Ascending aorta (tissue), 2 donors: ENCODE measurements at regions not wholly inside any gene's neighbourhood (a gene's known extent, or its start where the extent isn't known, plus 50 kb on each side); places are given as distances from the start of the nearest gene placed in this dataset.

Experiments
- DNase-seq, 2 donors: peaks; one replicate each; pipeline ENCODE4 v3.0.0-alpha.2; 2019; ENCODE audit warnings: low spot score in 2 of 2
- H3K27ac ChIP-seq, 2 donors: fragments of 200-600 bp; sonication (generic); one replicate each; pipeline ENCODE4 v1.5.1; 2016 to 2017; ENCODE audit warnings: mild to moderate bottlenecking in 1 of 2
- H3K27me3 ChIP-seq: fragments of 200-600 bp; sonication (generic); one replicate; pipeline ENCODE4 v1.5.1; 2017
- H3K36me3 ChIP-seq, 2 donors: fragments of 200-600 bp; sonication (generic); one replicate each; pipeline ENCODE4 v1.5.1; 2016
- H3K4me1 ChIP-seq, 2 donors: fragments of 200-600 bp; sonication (generic); one replicate each; pipeline ENCODE4 v1.5.1; 2016 to 2017; ENCODE audit warnings: mild to moderate bottlenecking in 1 of 2
- H3K4me3 ChIP-seq, 2 donors: fragments of 200-600 bp; sonication (generic); one replicate each; pipeline ENCODE4 v1.5.1; 2016 to 2017; ENCODE audit warnings: mild to moderate bottlenecking in 1 of 2
- H3K9me3 ChIP-seq, 2 donors: fragments of 200-600 bp; sonication (generic); one replicate each; pipeline ENCODE4 v1.5.1; 2016
- CTCF ChIP-seq, 3 experiments: fragments of 200-600 bp in 2 of 3; fragments of 450-650 bp in 1 of 3; sonication (generic) in 2 of 3; IDR thresholded peaks; one replicate each; pipeline ENCODE4 v1.5.1; 2016 to 2019; ENCODE audit warnings: antibody characterized with exemption in 3 of 3, mild to moderate bottlenecking in 1 of 3, moderate library complexity in 1 of 3
- intact Hi-C: fragments of 100-400 bp; cut with DNase I; formaldehyde crosslinking; loops from one replicate; pipeline ENCODE4 v1.15.1; 2023

GRCh38 chr5:15387931-15388524 is 112.0 kb upstream of the FBXL7 start:
- intact Hi-C loops: loop anchor here (10.0 kb wide), 1 partner anchor 407 kb away; no protein-coding TSS in a partner anchor

GRCh38 chr5:15386122-15386521 is 113.9 kb upstream of the FBXL7 start:
- Histone ChIP-seq H3K9me3 (no peaks in the 10 kb centered on the region), H3K4me1 (no peaks in the 10 kb centered on the region), H3K36me3 (no peaks in the 10 kb centered on the region), H3K27me3 (no peaks in the 10 kb centered on the region), H3K27ac (no peak overlapping the region), H3K4me3 (no peak overlapping the region)
- DNase-seq: no peak
- no peak for TF ChIP-seq CTCF (IDR thresholded peaks at IDR 0.05)
- intact Hi-C loops: loop anchor here (10.0 kb wide), 1 partner anchor 409 kb away; no protein-coding TSS in a partner anchor

More at GRCh38 chr5:15387931-15388524, 112.0 kb upstream of the FBXL7 start:
- no peak for DNase-seq
- H3K9me3 ChIP-seq: no peaks in the 10 kb centered on the region
- no peak overlapping the region for H3K4me3 ChIP-seq
- H3K4me1 ChIP-seq: no peaks in the 10 kb centered on the region
- H3K27ac ChIP-seq: no peak overlapping the region
- H3K27me3 ChIP-seq: no peaks in the 10 kb centered on the region
- no peaks in the 10 kb centered on the region for H3K36me3 ChIP-seq
- no peak for TF ChIP-seq CTCF (IDR thresholded peaks at IDR 0.05)

GRCh38 chr5:15385553-15385952 is 114.4 kb upstream of the FBXL7 start:
- no peaks in the 10 kb centered on the region for H3K4me1 ChIP-seq
- DNase-seq: no peak
- intact Hi-C loops: loop anchor here (10.0 kb wide), 1 partner anchor 409 kb away; no protein-coding TSS in a partner anchor
- no peaks in the 10 kb centered on the region for H3K9me3 ChIP-seq
- no peak for TF ChIP-seq CTCF (IDR thresholded peaks at IDR 0.05)
- H3K36me3 ChIP-seq: no peaks in the 10 kb centered on the region
- H3K27me3 ChIP-seq: no peaks in the 10 kb centered on the region
- H3K4me3 ChIP-seq: no peak overlapping the region
- no peak overlapping the region for H3K27ac ChIP-seq

- DNase-seq: no peak
- Histone ChIP-seq H3K4me1 (no peaks in the 10 kb centered on the region), H3K27ac (no peak overlapping the region), H3K9me3 (no peaks in the 10 kb centered on the region), H3K4me3 (no peak overlapping the region), H3K36me3 (no peaks in the 10 kb centered on the region), H3K27me3 (no peaks in the 10 kb centered on the region)
- TF ChIP-seq CTCF (IDR thresholded peaks at IDR 0.05): no peak
- intact Hi-C loops: loop anchor here (10.0 kb wide), 1 partner anchor 410 kb away; no protein-coding TSS in a partner anchor
These were observed 114.9 kb upstream of the FBXL7 start for GRCh38 chr5:15385037-15385436.

- DNase-seq: no peak
- no peak for TF ChIP-seq CTCF (IDR thresholded peaks at IDR 0.05)
- no peaks in the 10 kb centered on the region for H3K4me1 ChIP-seq
- H3K27me3 ChIP-seq: no peaks in the 10 kb centered on the region
- no peaks in the 10 kb centered on the region for H3K9me3 ChIP-seq
- no peaks in the 10 kb centered on the region for H3K36me3 ChIP-seq
- no peak overlapping the region for H3K27ac ChIP-seq
- intact Hi-C loops: loop anchor here (10.0 kb wide), 1 partner anchor 410 kb away; no protein-coding TSS in a partner anchor
- H3K4me3 ChIP-seq: no peak overlapping the region
These were observed 115.4 kb upstream of the FBXL7 start for GRCh38 chr5:15384581-15384980.
